ENCODE measurements at regions not wholly inside any gene's neighbourhood (a gene's known extent, or its start where the extent isn't known, plus 50 kb on each side); places are given as distances from the start of the nearest gene placed in this dataset.

- no peak for TF ChIP-seq POLR2AphosphoS2 (IDR thresholded peaks at IDR 0.05; ENCODE audit: low read depth, low read length)
- no peak for TF ChIP-seq SMAD1 (IDR thresholded peaks at IDR 0.05; ENCODE audit: low read depth, partially characterized antibody)
Measured at GRCh38 chr4:81806485-81806884, 334.8 kb upstream of the RASGEF1B start.

All from GM12878 (cell line).